ENCODE measurements at regions not wholly inside any gene's neighbourhood (a gene's known extent, or its start where the extent isn't known, plus 50 kb on each side); places are given as distances from the start of the nearest gene placed in this dataset.

DNA sequence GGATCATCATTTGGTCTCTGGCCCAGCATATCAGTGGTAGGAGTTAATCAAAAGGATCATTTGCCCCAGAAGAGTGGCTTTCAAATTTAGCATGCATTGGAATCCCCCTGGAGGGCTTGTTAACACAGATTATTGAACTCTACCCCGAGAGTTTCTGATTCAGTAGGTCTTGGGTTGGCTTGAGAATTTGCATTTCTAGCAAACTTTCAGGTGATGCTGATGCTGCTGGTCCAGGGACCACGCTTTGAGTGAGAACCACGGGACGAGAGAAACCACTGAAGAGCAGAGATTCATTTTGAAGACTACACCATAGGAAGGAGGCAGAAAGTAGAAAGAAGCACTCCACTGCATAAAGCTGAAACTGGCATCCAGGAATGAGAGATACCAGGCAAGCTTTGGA is 81.3 kb upstream of the DUSP10 start:
- TF ChIP-seq, protein P1, sequence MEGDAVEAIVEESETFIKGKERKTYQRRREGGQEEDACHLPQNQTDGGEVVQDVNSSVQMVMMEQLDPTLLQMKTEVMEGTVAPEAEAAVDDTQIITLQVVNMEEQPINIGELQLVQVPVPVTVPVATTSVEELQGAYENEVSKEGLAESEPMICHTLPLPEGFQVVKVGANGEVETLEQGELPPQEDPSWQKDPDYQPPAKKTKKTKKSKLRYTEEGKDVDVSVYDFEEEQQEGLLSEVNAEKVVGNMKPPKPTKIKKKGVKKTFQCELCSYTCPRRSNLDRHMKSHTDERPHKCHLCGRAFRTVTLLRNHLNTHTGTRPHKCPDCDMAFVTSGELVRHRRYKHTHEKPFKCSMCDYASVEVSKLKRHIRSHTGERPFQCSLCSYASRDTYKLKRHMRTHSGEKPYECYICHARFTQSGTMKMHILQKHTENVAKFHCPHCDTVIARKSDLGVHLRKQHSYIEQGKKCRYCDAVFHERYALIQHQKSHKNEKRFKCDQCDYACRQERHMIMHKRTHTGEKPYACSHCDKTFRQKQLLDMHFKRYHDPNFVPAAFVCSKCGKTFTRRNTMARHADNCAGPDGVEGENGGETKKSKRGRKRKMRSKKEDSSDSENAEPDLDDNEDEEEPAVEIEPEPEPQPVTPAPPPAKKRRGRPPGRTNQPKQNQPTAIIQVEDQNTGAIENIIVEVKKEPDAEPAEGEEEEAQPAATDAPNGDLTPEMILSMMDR (conservative IDR thresholded peaks at IDR 0.05), result no peak
- TF ChIP-seq EZH2 (IDR thresholded peaks at IDR 0.05; ENCODE audit: low read depth), result no peak

All from PC-9 (cell line).